Nephron progenitor cell (in vitro differentiated cells): ENCODE measurements at regions not wholly inside any gene's neighbourhood (a gene's known extent, or its start where the extent isn't known, plus 50 kb on each side); places are given as distances from the start of the nearest gene placed in this dataset.

Source experiments
- DNase-seq: peaks from one replicate; pipeline ENCODE4 v3.0.0; 2021
- H3K27ac Mint-ChIP-seq: 2 replicates; pipeline ENCODE4 v1.8.0; 2021; ENCODE audit warnings: mild to moderate bottlenecking, moderate library complexity, mixed read lengths
- H3K27me3 Mint-ChIP-seq: 2 replicates; pipeline ENCODE4 v1.8.0; 2021; ENCODE audit warnings: mild to moderate bottlenecking, low read depth, mixed read lengths; ENCODE audit not compliant: poor library complexity
- H3K36me3 Mint-ChIP-seq: 2 replicates; pipeline ENCODE4 v1.8.0; 2021; ENCODE audit warnings: low read depth, mixed read lengths
- H3K4me1 Mint-ChIP-seq: 2 replicates; pipeline ENCODE4 v1.8.0; 2021; ENCODE audit warnings: mixed read lengths
- H3K4me3 Mint-ChIP-seq: 2 replicates; pipeline ENCODE4 v1.8.0; 2021; ENCODE audit warnings: mild to moderate bottlenecking, moderate library complexity, mixed read lengths
- H3K9me3 Mint-ChIP-seq: 2 replicates; pipeline ENCODE4 v1.8.0; 2021; ENCODE audit warnings: mild to moderate bottlenecking, moderate library complexity, mixed read lengths
- TF ChIP-seq, protein P1 (sequence below): fragments of 200-600 bp; sonication (generic); IDR thresholded peaks from 2 replicates; pipeline ENCODE4 v1.5.0; 2021; ENCODE audit warnings: antibody characterized with exemption

DNA sequence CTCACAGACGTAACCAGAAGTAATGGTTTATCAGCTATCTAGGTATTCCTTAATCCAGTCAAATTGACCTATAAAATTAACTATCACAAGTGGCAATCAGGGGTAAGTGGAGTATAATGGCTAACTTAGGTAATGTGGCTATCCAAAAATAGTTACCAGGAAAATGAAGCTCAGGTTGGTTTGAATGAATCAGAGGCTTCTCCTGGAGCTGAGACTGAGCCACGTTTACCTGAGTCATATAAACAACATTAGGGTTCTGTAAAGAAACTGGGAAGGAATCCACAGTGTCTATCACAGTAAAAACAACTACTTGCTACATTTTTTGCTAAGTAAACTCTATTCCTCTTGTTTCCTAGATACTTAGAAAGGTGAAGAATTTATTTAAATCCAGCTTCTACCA is 236.0 kb upstream of the SPHKAP start:
- peaks cover 2% of the 10 kb centered on the region for H3K27me3 Mint-ChIP-seq
- H3K36me3 Mint-ChIP-seq: no peaks in the 10 kb centered on the region
- H3K27ac Mint-ChIP-seq: no peak overlapping the region
- H3K4me1 Mint-ChIP-seq: no peaks in the 10 kb centered on the region
- TF ChIP-seq, protein P1, sequence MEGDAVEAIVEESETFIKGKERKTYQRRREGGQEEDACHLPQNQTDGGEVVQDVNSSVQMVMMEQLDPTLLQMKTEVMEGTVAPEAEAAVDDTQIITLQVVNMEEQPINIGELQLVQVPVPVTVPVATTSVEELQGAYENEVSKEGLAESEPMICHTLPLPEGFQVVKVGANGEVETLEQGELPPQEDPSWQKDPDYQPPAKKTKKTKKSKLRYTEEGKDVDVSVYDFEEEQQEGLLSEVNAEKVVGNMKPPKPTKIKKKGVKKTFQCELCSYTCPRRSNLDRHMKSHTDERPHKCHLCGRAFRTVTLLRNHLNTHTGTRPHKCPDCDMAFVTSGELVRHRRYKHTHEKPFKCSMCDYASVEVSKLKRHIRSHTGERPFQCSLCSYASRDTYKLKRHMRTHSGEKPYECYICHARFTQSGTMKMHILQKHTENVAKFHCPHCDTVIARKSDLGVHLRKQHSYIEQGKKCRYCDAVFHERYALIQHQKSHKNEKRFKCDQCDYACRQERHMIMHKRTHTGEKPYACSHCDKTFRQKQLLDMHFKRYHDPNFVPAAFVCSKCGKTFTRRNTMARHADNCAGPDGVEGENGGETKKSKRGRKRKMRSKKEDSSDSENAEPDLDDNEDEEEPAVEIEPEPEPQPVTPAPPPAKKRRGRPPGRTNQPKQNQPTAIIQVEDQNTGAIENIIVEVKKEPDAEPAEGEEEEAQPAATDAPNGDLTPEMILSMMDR: no peak
- H3K9me3 Mint-ChIP-seq: no peaks in the 10 kb centered on the region
- DNase-seq: no peak
- no peak overlapping the region for H3K4me3 Mint-ChIP-seq

DNA sequence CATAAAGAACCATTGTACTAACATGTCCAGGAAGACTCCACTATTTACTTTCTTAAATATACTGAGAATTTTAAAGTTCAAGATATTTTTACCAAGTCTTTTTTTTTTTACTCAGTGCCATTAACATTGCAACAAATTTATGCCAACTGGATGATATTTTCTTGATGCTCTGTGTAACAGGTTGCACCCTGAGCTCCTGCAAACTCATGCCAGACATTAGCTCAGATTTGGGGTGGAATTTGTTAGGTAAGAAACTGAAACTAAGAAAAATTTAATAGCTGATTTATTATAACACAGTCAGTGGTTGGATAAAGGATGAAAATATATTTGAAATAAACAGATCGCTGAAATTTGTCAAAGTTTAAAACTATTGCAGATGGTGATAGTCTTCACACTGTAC is 228.6 kb upstream of the SPHKAP start:
- H3K27me3 Mint-ChIP-seq: peaks cover 2% of the 10 kb centered on the region
- no peaks in the 10 kb centered on the region for H3K4me1 Mint-ChIP-seq
- H3K9me3 Mint-ChIP-seq: no peaks in the 10 kb centered on the region
- no peak for DNase-seq
- no peak overlapping the region for H3K4me3 Mint-ChIP-seq
- H3K27ac Mint-ChIP-seq: no peak overlapping the region
- no peaks in the 10 kb centered on the region for H3K36me3 Mint-ChIP-seq
- TF ChIP-seq, protein P1: no peak

DNA sequence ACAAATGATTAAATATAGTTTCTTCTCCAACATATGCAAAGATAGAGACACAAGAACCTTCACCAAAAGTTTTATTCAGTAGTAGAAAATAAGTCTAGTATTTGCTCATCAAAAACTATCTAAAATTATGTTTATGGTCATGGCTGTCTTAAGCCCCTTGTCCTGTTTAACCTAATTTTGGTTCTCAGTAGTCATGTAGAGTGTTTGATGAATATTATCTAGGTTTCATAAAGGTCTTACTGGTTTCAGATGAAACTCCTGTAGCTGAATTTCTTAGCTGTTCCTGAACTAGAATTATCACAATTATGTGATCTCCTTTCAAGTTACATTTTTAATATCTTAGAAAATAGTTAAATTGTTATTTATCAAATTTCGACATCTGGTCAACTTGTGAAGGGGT is 228.0 kb upstream of the SPHKAP start:
- Mint-ChIP-seq H3K27me3 (peaks cover 2% of the 10 kb centered on the region), H3K4me1 (no peaks in the 10 kb centered on the region), H3K4me3 (no peak overlapping the region), H3K36me3 (no peaks in the 10 kb centered on the region), H3K27ac (no peak overlapping the region), H3K9me3 (no peaks in the 10 kb centered on the region)
- TF ChIP-seq, protein P1: no peak
- DNase-seq: no peak

DNA sequence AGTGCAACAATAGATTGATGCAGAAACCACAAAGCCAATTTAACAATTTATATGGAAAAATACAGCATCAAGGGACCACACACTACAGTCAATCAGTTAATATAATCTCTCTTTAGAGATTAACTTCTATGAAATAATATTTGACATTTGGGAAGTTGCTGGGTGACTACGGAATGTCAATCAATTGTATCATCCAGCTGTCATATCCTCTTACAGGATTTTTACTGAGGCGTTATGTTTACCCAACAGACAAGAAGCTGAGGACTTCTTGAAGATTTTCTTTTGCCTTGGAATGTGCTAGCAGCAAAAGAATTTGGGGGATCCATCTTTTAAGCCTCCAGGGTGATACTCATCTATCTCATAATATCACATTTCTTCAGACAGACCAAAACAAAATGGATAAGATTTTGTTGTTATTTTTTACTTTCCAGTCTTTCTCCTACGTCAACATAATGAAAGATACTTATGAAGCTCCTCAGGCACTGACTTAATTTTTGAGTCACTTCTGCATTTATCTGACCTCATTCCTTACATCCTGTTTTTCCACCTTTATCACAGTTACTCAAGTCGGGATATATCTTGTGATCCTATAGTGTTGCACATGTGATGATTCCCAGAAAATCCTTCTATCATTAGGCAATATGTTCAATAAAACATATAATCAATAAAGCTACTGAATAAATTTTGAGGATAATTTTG is 227.2 kb upstream of the SPHKAP start:
- H3K36me3 Mint-ChIP-seq: no peaks in the 10 kb centered on the region
- no peak for DNase-seq
- H3K27ac Mint-ChIP-seq: no peak overlapping the region
- H3K9me3 Mint-ChIP-seq: no peaks in the 10 kb centered on the region
- H3K27me3 Mint-ChIP-seq: no peaks in the 10 kb centered on the region
- no peak overlapping the region for H3K4me3 Mint-ChIP-seq
- no peaks in the 10 kb centered on the region for H3K4me1 Mint-ChIP-seq
- TF ChIP-seq, protein P1: no peak

DNA sequence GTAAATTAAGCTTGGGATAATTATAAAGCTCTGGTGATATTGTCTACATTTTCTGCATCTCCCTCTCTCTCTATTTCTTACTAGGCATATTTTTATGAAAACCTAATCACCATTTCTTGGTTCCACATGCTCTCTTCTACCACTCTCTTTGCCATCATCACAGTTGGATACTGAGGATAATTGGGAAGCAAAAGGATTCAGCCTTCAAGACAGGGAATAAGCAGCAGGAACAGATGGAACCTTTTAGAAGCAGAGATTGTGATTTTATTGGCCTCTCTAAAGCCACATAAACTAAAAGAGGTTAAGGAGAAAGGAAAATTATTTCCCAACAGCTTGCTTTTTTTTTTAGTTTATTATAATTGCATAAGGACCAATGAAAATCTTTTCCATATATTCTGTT is 226.3 kb upstream of the SPHKAP start:
- Mint-ChIP-seq H3K36me3 (no peaks in the 10 kb centered on the region), H3K27ac (no peak overlapping the region), H3K4me1 (no peaks in the 10 kb centered on the region), H3K4me3 (no peak overlapping the region), H3K27me3 (no peaks in the 10 kb centered on the region), H3K9me3 (no peaks in the 10 kb centered on the region)
- TF ChIP-seq, protein P1: no peak
- no peak for DNase-seq
